Endothelial cell of umbilical vein (primary cell): ENCODE measurements at regions not wholly inside any gene's neighbourhood (a gene's known extent, or its start where the extent isn't known, plus 50 kb on each side); places are given as distances from the start of the nearest gene placed in this dataset.

ENCODE experiments used
- BruUV-seq: library from RNA; stranded (reverse); fragments of 400-500 nt; replicated peaks from 2 replicates; lab custom pipeline; 2021; lab: Mats Ljungman, UMichigan
- CTCF ChIA-PET: fragments of 300-600, 350-600 bp; sonication (Branson Sonifier 250); formaldehyde crosslinking; loops from one replicate; lab custom pipeline; 2021; ENCODE audit warnings: antibody characterized with exemption, inconsistent platforms; lab: Charles Lee
- POLR2A ChIA-PET: fragments of 300-600, 350-600 bp; sonication (Branson Sonifier 250); formaldehyde crosslinking; loops from one replicate; lab custom pipeline; 2021; ENCODE audit warnings: antibody characterized with exemption, inconsistent platforms; lab: Charles Lee
- DNase-seq: peaks from one replicate; pipeline ENCODE4 v3.0.0-alpha.2; 2011; ENCODE audit warnings: low read depth, low spot score
- FAIRE-seq: peaks from 2 replicates; lab custom pipeline; 2011; peaks lifted over from hg19 to GRCh38; lab: Jason Lieb, UNC
- H2AFZ ChIP-seq: 2 replicates; pipeline ENCODE4 v1.6.0; 2012; ENCODE audit warnings: low read depth, low read length, control low read depth, inconsistent platforms
- H3K27ac ChIP-seq: 2 replicates; pipeline ENCODE4 v1.5.1; 2011; ENCODE audit warnings: low read depth, mild to moderate bottlenecking, control low read depth, low read length, moderate library complexity; ENCODE audit not compliant: insufficient read depth
- H3K27me3 ChIP-seq, 2 experiments: 2 replicates each; pipeline versions ENCODE4 v1.6.0 to v1.6.1; 2011; ENCODE audit warnings: low read length in 2 of 2, mixed read lengths in 1 of 2; ENCODE audit not compliant: control insufficient read depth in 2 of 2, insufficient read depth in 2 of 2
- H3K36me3 ChIP-seq, 2 experiments: 2 replicates in 1 of 2; 3 replicates in 1 of 2; pipeline ENCODE4 v1.5.1; 2011; ENCODE audit warnings: low read length in 2 of 2, mild to moderate bottlenecking in 1 of 2, moderate library complexity in 1 of 2; ENCODE audit not compliant: control insufficient read depth in 2 of 2, insufficient read depth in 2 of 2; ENCODE audit errors: extremely low read depth in 1 of 2
- H3K4me1 ChIP-seq: 3 replicates; pipeline ENCODE4 v1.5.1; 2011; ENCODE audit warnings: mild to moderate bottlenecking, low read length; ENCODE audit not compliant: control insufficient read depth, insufficient read depth; ENCODE audit errors: extremely low read depth
- H3K4me2 ChIP-seq: 2 replicates; pipeline ENCODE4 v1.6.1; 2011; ENCODE audit warnings: low read length, control low read depth, mixed read lengths; ENCODE audit not compliant: insufficient read depth
- H3K4me3 ChIP-seq, 3 experiments: fragments of 200-600 bp in 1 of 3; sonication (generic), shearing (Covaris generic) in 1 of 3; replicated peaks in 1 of 3; 2 replicates each; pipeline ENCODE4 v1.5.1; 2011 to 2016; ENCODE audit warnings: control low read depth in 3 of 3, low read length in 3 of 3, mild to moderate bottlenecking in 2 of 3, inconsistent platforms in 1 of 3, low read depth in 1 of 3, moderate library complexity in 1 of 3; ENCODE audit not compliant: insufficient read depth in 1 of 3
- H3K79me2 ChIP-seq: 2 replicates; pipeline ENCODE4 v1.6.0; 2012; ENCODE audit warnings: low read length, inconsistent platforms; ENCODE audit not compliant: control insufficient read depth, insufficient read depth
- H3K9ac ChIP-seq: replicated peaks from 2 replicates; pipeline ENCODE3; 2011; ENCODE audit warnings: low read length, control low read depth; ENCODE audit not compliant: insufficient read depth; ENCODE audit errors: extremely low read depth
- H3K9me1 ChIP-seq: replicated peaks from 3 replicates; pipeline ENCODE4 v1.6.0; 2011; ENCODE audit warnings: mild to moderate bottlenecking, low read length; ENCODE audit not compliant: control insufficient read depth, insufficient read depth; ENCODE audit errors: extremely low read depth
- H3K9me3 ChIP-seq: replicated peaks from 2 replicates; pipeline ENCODE4 v1.5.1; 2012; ENCODE audit warnings: low read length, inconsistent platforms; ENCODE audit not compliant: control insufficient read depth, insufficient read depth
- H4K20me1 ChIP-seq: replicated peaks from 2 replicates; pipeline ENCODE3; 2011; ENCODE audit warnings: mild to moderate bottlenecking, low read length; ENCODE audit not compliant: control insufficient read depth, insufficient read depth; ENCODE audit errors: extremely low read depth
- EZH2 ChIP-seq: IDR thresholded peaks from 2 replicates; pipeline ENCODE4 v1.6.1; 2012; ENCODE audit warnings: borderline replicate concordance, low read depth, mild to moderate bottlenecking, moderate library complexity, low read length, inconsistent platforms; ENCODE audit not compliant: severe bottlenecking
- FOS ChIP-seq: IDR thresholded peaks from 2 replicates; pipeline ENCODE4 v1.6.1; 2011; ENCODE audit warnings: mild to moderate bottlenecking, low read length, moderate library complexity, borderline replicate concordance; ENCODE audit not compliant: insufficient read depth
- GATA2 ChIP-seq: IDR thresholded peaks from 2 replicates; pipeline ENCODE4 v1.7.0; 2011; ENCODE audit warnings: low read depth, mild to moderate bottlenecking, moderate library complexity, mixed read lengths, low read length; ENCODE audit not compliant: insufficient read length, insufficient read depth
- JUN ChIP-seq: IDR thresholded peaks from 2 replicates; pipeline ENCODE4 v1.6.1; 2011; ENCODE audit warnings: borderline replicate concordance, low read depth; ENCODE audit not compliant: insufficient read length, insufficient read depth
- MYC ChIP-seq: IDR thresholded peaks from one replicate; pipeline ENCODE4 v1.6.1; 2011; ENCODE audit warnings: mild to moderate bottlenecking, low read depth, low read length
- POLR2A ChIP-seq: IDR thresholded peaks from 2 replicates; pipeline ENCODE4 v1.6.1; 2012; ENCODE audit warnings: low read depth, mild to moderate bottlenecking, control low read depth, low read length
- POLR2AphosphoS5 ChIP-seq: IDR thresholded peaks from 2 replicates; pipeline ENCODE4 v1.6.1; 2012; ENCODE audit warnings: low read depth, mild to moderate bottlenecking, control low read depth, low read length, moderate library complexity; ENCODE audit not compliant: insufficient read depth
- dilution Hi-C: fragments of 300-500 bp; cut with MboI; formaldehyde crosslinking; loops from one replicate; pipeline ENCODE4 v1.15.0; 2019; ENCODE audit warnings: low sequenced_read_pairs; ENCODE audit not compliant: extremely low pct_ligation_motif_present
- intact Hi-C: fragments of 100-400 bp; cut with micrococcal nuclease; formaldehyde crosslinking; loops from one replicate; pipeline ENCODE4 v1.10.0; 2022
- TF ChIP-seq, protein P1 (sequence below), 2 donors: IDR thresholded peaks; 1 replicate in 1 of 2; 2 replicates in 1 of 2; pipeline ENCODE4 v1.5.1; 2011; ENCODE audit warnings: low read length in 2 of 2, mild to moderate bottlenecking in 2 of 2, moderate library complexity in 2 of 2, control low read depth in 1 of 2, inconsistent platforms in 1 of 2, low read depth in 1 of 2; ENCODE audit not compliant: insufficient read depth in 1 of 2; ENCODE audit errors: extremely low read depth in 1 of 2
- TF ChIP-seq, protein P2 (sequence below): IDR thresholded peaks from 2 replicates; pipeline ENCODE4 v1.6.1; 2011; ENCODE audit not compliant: insufficient read depth, insufficient read length

DNA sequence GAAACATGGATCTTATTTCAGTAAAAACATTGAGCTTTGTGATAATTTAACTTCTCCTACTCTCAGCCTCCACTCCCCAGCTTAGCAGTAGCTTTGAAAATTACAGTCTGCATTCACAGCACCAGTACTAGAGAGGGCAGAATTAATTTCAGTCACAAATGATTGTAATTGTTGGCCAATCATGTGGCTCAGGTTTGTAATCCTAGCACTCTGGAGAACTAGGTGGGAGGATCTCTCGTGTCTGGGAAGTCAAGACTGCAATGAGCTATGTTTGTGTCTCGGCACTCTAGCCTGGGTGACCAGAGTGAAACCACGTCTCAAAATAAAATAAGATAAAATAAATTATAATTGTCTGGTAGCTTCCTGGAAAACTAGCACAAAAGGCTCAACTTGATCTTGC lies 620.9 kb downstream of the TNS3 start:
- peak; percentile 21 for FAIRE-seq

More for the DNA sequence above, 620.9 kb downstream of the TNS3 start:
- Histone ChIP-seq H4K20me1 (no peaks in the 10 kb centered on the region), H3K27me3 (no peaks in the 10 kb centered on the region), H3K9me1 (no peaks in the 10 kb centered on the region), H3K4me1 (no peaks in the 10 kb centered on the region), H3K4me3 (no peak overlapping the region), H3K9ac (no peak overlapping the region), H3K36me3 (no peaks in the 10 kb centered on the region), H2AFZ (no peak overlapping the region), H3K27ac (no peak overlapping the region), H3K9me3 (no peaks in the 10 kb centered on the region), H3K79me2 (no peaks in the 10 kb centered on the region), H3K4me2 (no peak overlapping the region)
- TF ChIP-seq MYC, result no peak
- no peak for TF ChIP-seq POLR2A
- TF ChIP-seq FOS, result no peak
- TF ChIP-seq, protein P1, sequence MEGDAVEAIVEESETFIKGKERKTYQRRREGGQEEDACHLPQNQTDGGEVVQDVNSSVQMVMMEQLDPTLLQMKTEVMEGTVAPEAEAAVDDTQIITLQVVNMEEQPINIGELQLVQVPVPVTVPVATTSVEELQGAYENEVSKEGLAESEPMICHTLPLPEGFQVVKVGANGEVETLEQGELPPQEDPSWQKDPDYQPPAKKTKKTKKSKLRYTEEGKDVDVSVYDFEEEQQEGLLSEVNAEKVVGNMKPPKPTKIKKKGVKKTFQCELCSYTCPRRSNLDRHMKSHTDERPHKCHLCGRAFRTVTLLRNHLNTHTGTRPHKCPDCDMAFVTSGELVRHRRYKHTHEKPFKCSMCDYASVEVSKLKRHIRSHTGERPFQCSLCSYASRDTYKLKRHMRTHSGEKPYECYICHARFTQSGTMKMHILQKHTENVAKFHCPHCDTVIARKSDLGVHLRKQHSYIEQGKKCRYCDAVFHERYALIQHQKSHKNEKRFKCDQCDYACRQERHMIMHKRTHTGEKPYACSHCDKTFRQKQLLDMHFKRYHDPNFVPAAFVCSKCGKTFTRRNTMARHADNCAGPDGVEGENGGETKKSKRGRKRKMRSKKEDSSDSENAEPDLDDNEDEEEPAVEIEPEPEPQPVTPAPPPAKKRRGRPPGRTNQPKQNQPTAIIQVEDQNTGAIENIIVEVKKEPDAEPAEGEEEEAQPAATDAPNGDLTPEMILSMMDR (IDR thresholded peaks at IDR 0.05; ENCODE audit: extremely low read depth in 1 of 2, insufficient read depth in 1 of 2, low read depth in 1 of 2, low read length in 2 of 2), result no peak
- TF ChIP-seq GATA2, result no peak
- TF ChIP-seq POLR2AphosphoS5, result no peak
- no peak for TF ChIP-seq EZH2
- TF ChIP-seq JUN, result no peak
- TF ChIP-seq, protein P2, sequence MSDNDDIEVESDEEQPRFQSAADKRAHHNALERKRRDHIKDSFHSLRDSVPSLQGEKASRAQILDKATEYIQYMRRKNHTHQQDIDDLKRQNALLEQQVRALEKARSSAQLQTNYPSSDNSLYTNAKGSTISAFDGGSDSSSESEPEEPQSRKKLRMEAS, result no peak
- no TSS peak for BruUV-seq
- CTCF ChIA-PET, result interaction anchor here (0.6 kb wide), 1 partner anchor 106 kb away, joined by 3 read pairs; no protein-coding TSS in a partner anchor
- dilution Hi-C loops (no loop called here), intact Hi-C loops (no loop called here)
- DNase-seq, result no peak
- POLR2A ChIA-PET, result interaction anchor here (1.0 kb wide), 1 partner anchor 126 kb away, joined by 3 read pairs; no protein-coding TSS in a partner anchor
